Testis (tissue), 2 donors: ENCODE measurements at regions not wholly inside any gene's neighbourhood (a gene's known extent, or its start where the extent isn't known, plus 50 kb on each side); places are given as distances from the start of the nearest gene placed in this dataset.

Experiments
- CTCF ChIP-seq, 3 experiments: fragments of 450-650 bp in 2 of 3; fragments of 200-600 bp in 1 of 3; sonication (generic) in 1 of 3; IDR thresholded peaks; one replicate each; pipeline ENCODE4 v1.5.1; 2016 to 2019; ENCODE audit warnings: antibody characterized with exemption in 3 of 3, mild to moderate bottlenecking in 2 of 3, moderate library complexity in 1 of 3
- POLR2A ChIP-seq: fragments of 450-650 bp; IDR thresholded peaks from one replicate; pipeline ENCODE4 v1.6.1; 2017; ENCODE audit warnings: antibody characterized with exemption, mild to moderate bottlenecking, moderate library complexity

- no peak for TF ChIP-seq CTCF (IDR thresholded peaks at IDR 0.05)
- no peak for TF ChIP-seq POLR2A
Observed at GRCh38 chr18:27826101-27826500, 350.8 kb downstream of the CDH2 start.
